GM19463 (cell line): ENCODE measurements at regions not wholly inside any gene's neighbourhood (a gene's known extent, or its start where the extent isn't known, plus 50 kb on each side); places are given as distances from the start of the nearest gene placed in this dataset.
"Not testable (repeated sequence)": the region's sequence is repeated elsewhere in the genome, so short reads cannot be mapped to it uniquely, and the experiment has no call there.

Experiments used
- ATAC-seq: cut with Tn5 transposase; IDR thresholded peaks from one replicate; pipeline ENCODE4 v1.9.1; 2021; ENCODE audit warnings: mild to moderate bottlenecking, moderate library complexity; ENCODE audit not compliant: unreplicated experiment

GRCh38 chr13:39803156-39803555 is 147.7 kb downstream of the COG6 start:
- ATAC-seq: no peak

- ATAC-seq: no peak
These were observed 148.4 kb downstream of the COG6 start for GRCh38 chr13:39803851-39804250.

- no peak for ATAC-seq
These were observed 149.1 kb downstream of the COG6 start for GRCh38 chr13:39804332-39805210.

- no peak for ATAC-seq
These were observed 154.0 kb downstream of the COG6 start for GRCh38 chr13:39809466-39809865.

- no peak for ATAC-seq
These were observed 154.8 kb downstream of the COG6 start for GRCh38 chr13:39810091-39810877.

GRCh38 chr13:39811051-39811450 is 155.6 kb downstream of the COG6 start:
- no peak for ATAC-seq

- ATAC-seq: no peak
These were observed 156.2 kb downstream of the COG6 start for GRCh38 chr13:39811696-39812095.

- no peak for ATAC-seq
These were observed 160.1 kb downstream of the COG6 start for GRCh38 chr13:39815345-39816111.

- ATAC-seq: no peak
These were observed 161.5 kb downstream of the COG6 start for GRCh38 chr13:39816936-39817335.

GRCh38 chr13:39818953-39819352 is 163.5 kb downstream of the COG6 start:
- no peak for ATAC-seq

GRCh38 chr13:39820606-39821005 is 165.1 kb downstream of the COG6 start:
- ATAC-seq: no peak

GRCh38 chr13:39821977-39822376 is 166.5 kb downstream of the COG6 start:
- ATAC-seq: peak; percentile 60

- no peak for ATAC-seq
These were observed 167.0 kb downstream of the COG6 start for GRCh38 chr13:39822437-39822836.

GRCh38 chr13:39823063-39823713 is 167.7 kb downstream of the COG6 start:
- no peak for ATAC-seq

- no peak for ATAC-seq
These were observed 170.4 kb downstream of the COG6 start for GRCh38 chr13:39825886-39826285.

GRCh38 chr13:39835253-39835652 is 179.8 kb downstream of the COG6 start:
- ATAC-seq: no peak

- no peak for ATAC-seq
These were observed 180.6 kb downstream of the COG6 start for GRCh38 chr13:39836038-39836437.

GRCh38 chr13:39837866-39838265 is 182.4 kb downstream of the COG6 start:
- not testable (repeated sequence) for ATAC-seq

- ATAC-seq: no peak
These were observed 184.7 kb downstream of the COG6 start for GRCh38 chr13:39840201-39840600.

- ATAC-seq: no peak
These were observed 191.9 kb downstream of the COG6 start for GRCh38 chr13:39847336-39847735.

GRCh38 chr13:39855236-39855635 is 199.8 kb downstream of the COG6 start:
- no peak for ATAC-seq
